ENCODE measurements at regions not wholly inside any gene's neighbourhood (a gene's known extent, or its start where the extent isn't known, plus 50 kb on each side); places are given as distances from the start of the nearest gene placed in this dataset.

GRCh38 chr1:47580451-47580995 is 142.7 kb downstream of the FOXD2 start:
- CTCF ChIA-PET (ENCODE audit: partially characterized antibody) = interaction anchor here (0.6 to 6.6 kb wide), 14 partner anchors 8 to 149 kb away, joined by 3 to 43 read pairs (median 5); no protein-coding TSS in a partner anchor
- H3K9me3 ChIP-seq (ENCODE audit: insufficient read depth in 2 of 2, low read depth in 1 of 2, low read length in 1 of 2) = no peaks in the 10 kb centered on the region
- POLR2A ChIA-PET (ENCODE audit: partially characterized antibody) = no interaction called here

More at GRCh38 chr1:47580451-47580995, 142.7 kb downstream of the FOXD2 start:
- H4K5ac ChIP-seq (ENCODE audit: insufficient read length, low read depth, low read length) = no peak overlapping the region
- H3K27ac ChIP-seq (ENCODE audit: low read depth, low read length) = no peak overlapping the region
- no peak overlapping the region for H3K4ac ChIP-seq (replicated peaks; ENCODE audit: insufficient read length, low read depth, low read length)
- no peak overlapping the region for H3K14ac ChIP-seq (ENCODE audit: insufficient read length)
- H4K20me1 ChIP-seq (replicated peaks in 1 of 2; ENCODE audit: control insufficient read depth in 1 of 2, insufficient read depth in 2 of 2, low read length in 2 of 2) = no peaks in the 10 kb centered on the region
- H3K18ac ChIP-seq (ENCODE audit: extremely low read depth, low read length) = no peak overlapping the region
- no peaks in the 10 kb centered on the region for H3K79me1 ChIP-seq (ENCODE audit: low read depth, low read length)
- no peak overlapping the region for H3K4me2 ChIP-seq (ENCODE audit: insufficient read depth in 1 of 2, low read depth in 2 of 2, low read length in 2 of 2)
- no peaks in the 10 kb centered on the region for H3K79me2 ChIP-seq (ENCODE audit: control insufficient read depth in 1 of 2, insufficient read depth in 2 of 2, low read length in 2 of 2)
- no peaks in the 10 kb centered on the region for H3K36me3 ChIP-seq (ENCODE audit: control insufficient read depth in 2 of 4, insufficient read depth in 4 of 4, low read length in 3 of 4)
- no peak overlapping the region for H3K56ac ChIP-seq (replicated peaks; ENCODE audit: insufficient read length, low read depth, low read length)
- H2AK5ac ChIP-seq (ENCODE audit: low read depth, low read length) = no peak overlapping the region
- H4K8ac ChIP-seq (ENCODE audit: extremely low read depth, insufficient read depth, low read length) = no peak overlapping the region
- no peak overlapping the region for H3K4me3 ChIP-seq (ENCODE audit: extremely low read depth in 1 of 4, insufficient read depth in 2 of 4, low read depth in 3 of 4, low read length in 4 of 4)
- no peak overlapping the region for H2BK120ac ChIP-seq (replicated peaks; ENCODE audit: low read depth, low read length)
- H3K4me1 ChIP-seq (replicated peaks in 1 of 4; ENCODE audit: control insufficient read depth in 3 of 4, insufficient read depth in 4 of 4, low read length in 3 of 4) = peaks cover 4 to 15% (median 9%) of the 10 kb centered on the region in 4 experiments
- no peak overlapping the region for H2BK12ac ChIP-seq (ENCODE audit: low read depth, low read length)
- H2BK20ac ChIP-seq (ENCODE audit: low read length) = no peak overlapping the region
- 90% methylated on average over 11 of the region's 11 CpGs; no CpG with 5 or more reads in 1 of the 2 experiments for WGBS, 2 experiments (ENCODE audit: extremely low coverage in 1 of 2, insufficient coverage in 1 of 2, insufficient read length in 1 of 2, insufficient replicate concordance in 2 of 2, low coverage in 1 of 2, low lambda C conversion rate in 2 of 2, missing lambda C conversion rate in 1 of 2)
- H3K27me3 ChIP-seq (replicated peaks in 1 of 4; ENCODE audit: control insufficient read depth in 3 of 4, extremely low read depth in 1 of 4, insufficient read depth in 3 of 4, low read length in 3 of 4) = no peaks in the 10 kb centered on the region
- H3K23me2 ChIP-seq (ENCODE audit: low read depth, low read length) = peaks cover 2% of the 10 kb centered on the region; the same call in 1 of the 2 replicates
- no peak overlapping the region for H2BK5ac ChIP-seq (ENCODE audit: low read depth, low read length)
- H3K9ac ChIP-seq (replicated peaks in 1 of 4; ENCODE audit: extremely low read depth in 1 of 4, low read depth in 3 of 4, low read length in 3 of 4) = no peak overlapping the region
- H2AFZ ChIP-seq (ENCODE audit: low read length) = no peak overlapping the region
- no peak overlapping the region for H2BK15ac ChIP-seq (ENCODE audit: low read length)
- DNase-seq (ENCODE audit: low read depth in 1 of 2, low spot score in 2 of 2) (no peak), FAIRE-seq (no peak)
- H4K91ac ChIP-seq (replicated peaks; ENCODE audit: insufficient read length, low read length) = no peak overlapping the region
- TF ChIP-seq EP300 (IDR thresholded peaks at IDR 0.05; ENCODE audit: borderline replicate concordance in 1 of 2, low read depth in 2 of 2, low read length in 2 of 2) (no peak), RBBP5 (IDR thresholded peaks at IDR 0.05; ENCODE audit: borderline replicate concordance, low read depth, low read length) (no peak), JUND (IDR thresholded peaks at IDR 0.05; ENCODE audit: low read length) (no peak)
- H3K23ac ChIP-seq (ENCODE audit: insufficient read length) = no peak overlapping the region

Data from H1 (cell line).